Skeletal muscle tissue (tissue), 3 donors: ENCODE measurements at regions not wholly inside any gene's neighbourhood (a gene's known extent, or its start where the extent isn't known, plus 50 kb on each side); places are given as distances from the start of the nearest gene placed in this dataset.

Source experiments
- H3K27ac ChIP-seq: one replicate; pipeline ENCODE4 v1.7.0; 2013; ENCODE audit warnings: mild to moderate bottlenecking, low read depth, low read length, inconsistent platforms
- H3K27me3 ChIP-seq, 3 donors: one replicate each; pipeline ENCODE4 v1.7.0; 2013; ENCODE audit warnings: low read length in 3 of 3; ENCODE audit not compliant: control insufficient read depth in 3 of 3, insufficient read depth in 3 of 3
- H3K36me3 ChIP-seq, 3 donors: one replicate each; pipeline ENCODE4 v1.7.0; 2013; ENCODE audit warnings: low read length in 3 of 3; ENCODE audit not compliant: control insufficient read depth in 3 of 3, insufficient read depth in 3 of 3
- H3K4me1 ChIP-seq, 3 donors: one replicate each; pipeline ENCODE4 v1.7.0; 2013; ENCODE audit warnings: low read length in 3 of 3, mild to moderate bottlenecking in 3 of 3; ENCODE audit not compliant: control insufficient read depth in 3 of 3, insufficient read depth in 3 of 3
- H3K4me3 ChIP-seq, 3 donors: one replicate each; pipeline ENCODE4 v1.7.0; 2013; ENCODE audit warnings: low read length in 3 of 3
- H3K9ac ChIP-seq, 3 donors: one replicate each; pipeline ENCODE4 v1.7.0; 2013; ENCODE audit warnings: low read length in 3 of 3, mild to moderate bottlenecking in 3 of 3, moderate library complexity in 2 of 3, low read depth in 1 of 3
- H3K9me3 ChIP-seq, 3 donors: one replicate each; pipeline ENCODE4 v1.7.0; 2013; ENCODE audit warnings: low read length in 3 of 3; ENCODE audit not compliant: control insufficient read depth in 3 of 3
- donor health status: Osteomylitis.

DNA sequence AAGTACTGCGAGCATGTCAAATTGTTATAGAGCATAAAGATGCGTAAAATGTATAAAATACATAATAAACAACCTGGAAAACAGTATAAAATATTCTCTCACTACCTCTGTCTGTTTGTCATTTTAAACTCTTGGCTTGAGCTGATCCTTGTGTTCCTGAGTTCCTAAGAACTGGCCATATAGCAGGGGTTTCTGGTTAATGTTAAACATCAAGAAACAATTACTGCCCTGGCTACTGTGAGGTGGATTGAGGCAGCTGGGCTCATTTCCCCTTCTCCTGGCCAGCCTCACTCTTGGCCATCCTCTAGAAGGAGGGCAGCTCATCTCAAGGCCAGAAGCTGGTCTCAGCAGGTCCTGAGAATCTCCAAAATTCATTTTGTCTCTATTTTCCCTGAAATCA, 297.3 kb upstream of the USP24 start:
- Histone ChIP-seq H3K4me1 (no peaks in the 10 kb centered on the region), H3K36me3 (no peaks in the 10 kb centered on the region), H3K27me3 (peaks cover 0 to under 1% (median 0%) of the 10 kb centered on the region in 3 donors), H3K4me3 (no peak overlapping the region), H3K9me3 (no peaks in the 10 kb centered on the region), H3K9ac (no peak overlapping the region), H3K27ac (no peak overlapping the region)

DNA sequence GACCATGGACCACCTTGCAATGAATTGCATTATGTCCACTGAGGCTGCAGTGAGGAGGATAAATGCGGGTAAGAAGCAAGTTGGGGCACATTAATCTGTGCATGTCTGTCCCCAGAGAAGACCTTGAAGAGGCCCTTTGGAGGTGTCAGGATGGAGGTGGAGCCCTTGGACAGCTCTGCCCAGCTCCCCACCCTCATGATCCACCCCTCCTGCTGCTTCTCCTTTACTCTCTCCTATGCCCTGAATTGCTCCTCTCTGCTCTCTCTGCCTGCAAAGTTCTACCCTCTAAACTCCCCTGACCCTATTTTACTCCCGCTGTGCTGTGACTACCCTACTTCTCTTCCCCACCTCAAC, 292.4 kb upstream of the USP24 start:
- H3K9ac ChIP-seq, result no peak overlapping the region
- no peaks in the 10 kb centered on the region for H3K4me1 ChIP-seq
- H3K27me3 ChIP-seq, result peaks cover 0 to 4% (median 0%) of the 10 kb centered on the region in 3 donors
- H3K4me3 ChIP-seq, result no peak overlapping the region
- no peaks in the 10 kb centered on the region for H3K36me3 ChIP-seq
- no peak overlapping the region for H3K27ac ChIP-seq
- no peaks in the 10 kb centered on the region for H3K9me3 ChIP-seq

DNA sequence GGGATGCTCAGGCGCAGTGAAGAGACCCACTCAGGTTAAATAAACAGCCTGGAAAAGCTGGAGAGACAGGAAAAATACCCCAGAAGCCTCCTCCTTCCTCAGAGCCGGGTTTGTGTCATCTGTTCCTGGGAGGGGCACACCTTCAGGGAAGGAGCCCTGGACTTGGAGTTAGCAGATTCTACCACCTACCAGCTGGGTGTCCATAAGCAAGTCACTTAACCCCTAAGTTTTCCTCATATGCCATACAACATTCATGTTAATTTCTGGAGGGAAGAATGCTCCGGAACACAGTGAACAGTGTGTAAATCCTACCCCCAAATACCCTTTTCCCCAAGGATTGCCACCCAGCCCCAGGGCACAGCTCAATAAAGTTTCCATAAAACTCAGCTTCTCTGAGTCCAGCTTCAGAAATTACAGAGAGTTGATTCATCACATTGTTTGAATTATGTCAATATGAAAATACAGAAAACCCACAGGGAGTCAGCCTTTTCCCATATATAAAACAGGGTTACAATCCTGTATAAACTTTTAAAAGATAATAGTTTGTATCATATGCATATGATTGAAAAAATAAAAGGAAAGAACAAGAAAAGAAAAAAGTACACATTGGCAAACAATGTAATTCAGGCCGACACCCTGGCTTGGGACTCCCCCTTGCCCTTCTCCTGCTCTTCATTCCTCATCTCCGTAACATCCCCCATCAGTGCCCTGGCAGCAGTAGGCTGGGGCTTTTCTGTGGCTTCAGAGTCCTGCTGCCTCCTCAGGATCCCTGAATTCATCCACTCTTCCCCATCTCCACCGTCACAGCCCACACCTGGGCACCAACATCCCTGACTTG, 291.8 kb upstream of the USP24 start:
- no peaks in the 10 kb centered on the region for H3K9me3 ChIP-seq
- H3K4me1 ChIP-seq, result no peaks in the 10 kb centered on the region
- H3K9ac ChIP-seq, result no peak overlapping the region
- no peak overlapping the region for H3K4me3 ChIP-seq
- no peak overlapping the region for H3K27ac ChIP-seq
- H3K36me3 ChIP-seq, result no peaks in the 10 kb centered on the region
- H3K27me3 ChIP-seq, result peaks cover 0 to 4% (median 0%) of the 10 kb centered on the region in 3 donors

DNA sequence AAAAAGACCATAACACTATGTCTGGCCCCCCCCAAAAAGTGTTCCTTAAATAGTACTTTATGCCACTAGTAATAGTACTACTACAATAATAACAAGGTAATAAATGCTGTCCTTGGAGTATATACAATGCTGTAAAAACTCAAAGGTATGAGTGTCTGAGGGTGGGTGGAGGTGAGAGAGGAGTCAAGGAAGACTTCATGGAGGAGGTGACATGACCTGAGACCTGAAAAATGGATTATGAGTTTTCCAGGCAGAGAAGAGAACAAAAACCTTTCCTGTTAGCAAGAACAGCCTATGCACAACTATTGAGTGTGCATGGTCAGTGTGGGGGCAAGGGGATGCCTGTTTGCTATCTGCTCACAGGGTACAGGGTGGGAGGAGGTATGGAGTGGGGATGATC, 290.2 kb upstream of the USP24 start:
- H3K27me3 ChIP-seq, result peaks cover 0 to 4% (median 0%) of the 10 kb centered on the region in 3 donors
- no peaks in the 10 kb centered on the region for H3K36me3 ChIP-seq
- H3K27ac ChIP-seq, result no peak overlapping the region

DNA sequence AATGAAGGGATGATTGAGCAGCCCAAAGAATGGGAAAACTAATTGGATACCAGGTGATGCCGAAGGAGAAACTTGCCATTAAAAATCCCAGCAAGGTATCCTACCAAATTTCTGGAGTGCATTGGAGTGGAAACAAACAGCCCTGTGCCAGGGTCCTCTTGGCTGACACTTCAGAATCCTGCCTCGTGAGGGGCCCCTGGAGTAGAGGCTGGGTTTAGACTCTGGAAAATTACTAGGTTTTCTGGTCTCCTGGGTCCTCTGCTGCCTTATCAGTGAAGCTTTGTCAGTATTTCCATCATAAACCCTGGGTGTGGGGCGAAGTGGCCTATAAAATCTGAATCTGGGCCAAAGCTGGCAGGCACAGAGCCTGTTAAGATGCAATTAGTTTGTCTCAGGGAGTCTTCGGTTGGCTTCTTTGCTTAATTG, 289.2 kb upstream of the USP24 start:
- Histone ChIP-seq H3K36me3 (no peaks in the 10 kb centered on the region), H3K9me3 (no peaks in the 10 kb centered on the region), H3K4me1 (no peaks in the 10 kb centered on the region), H3K27me3 (peaks cover 0 to 4% (median 0%) of the 10 kb centered on the region in 3 donors), H3K9ac (no peak overlapping the region), H3K27ac (no peak overlapping the region), H3K4me3 (no peak overlapping the region)

More for the DNA sequence above, 290.2 kb upstream of the USP24 start:
- H3K9ac ChIP-seq, result no peak overlapping the region
- H3K4me3 ChIP-seq, result no peak overlapping the region
- no peaks in the 10 kb centered on the region for H3K9me3 ChIP-seq
- H3K4me1 ChIP-seq, result no peaks in the 10 kb centered on the region

DNA sequence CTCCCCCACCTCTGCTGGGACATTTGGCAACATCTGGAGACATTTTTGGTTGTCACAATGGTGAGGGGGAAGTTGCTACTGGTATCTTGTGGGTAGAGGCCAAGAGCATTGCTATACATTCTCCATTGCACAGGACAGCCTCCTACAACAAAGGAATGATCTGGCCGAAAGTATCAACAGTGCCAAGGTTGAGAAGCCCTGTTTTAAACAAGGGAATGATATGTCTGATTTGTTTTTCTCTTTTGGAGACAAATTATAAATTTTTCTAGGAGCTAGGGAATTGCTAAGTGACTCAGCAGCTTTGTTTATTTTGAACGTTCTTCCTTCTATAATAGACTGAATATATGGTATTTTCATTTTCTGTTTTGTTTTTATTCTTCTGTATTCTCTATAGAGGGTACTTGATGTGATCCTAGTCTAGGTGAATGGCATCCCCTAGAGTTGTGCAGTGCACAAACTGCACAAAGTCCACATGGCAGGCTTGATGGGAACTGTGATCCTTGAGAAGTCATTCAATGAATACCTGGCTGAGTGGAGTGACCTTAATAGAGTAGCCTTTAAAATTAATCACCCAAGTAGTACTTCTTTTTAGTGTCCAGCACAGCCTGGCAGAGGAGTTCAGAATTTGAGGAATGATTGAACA, 288.6 kb upstream of the USP24 start:
- Histone ChIP-seq H3K4me3 (no peak overlapping the region), H3K27ac (no peak overlapping the region), H3K9ac (no peak overlapping the region), H3K36me3 (no peaks in the 10 kb centered on the region), H3K27me3 (peaks cover 0 to 4% (median 0%) of the 10 kb centered on the region in 3 donors), H3K4me1 (no peaks in the 10 kb centered on the region), H3K9me3 (no peaks in the 10 kb centered on the region)

DNA sequence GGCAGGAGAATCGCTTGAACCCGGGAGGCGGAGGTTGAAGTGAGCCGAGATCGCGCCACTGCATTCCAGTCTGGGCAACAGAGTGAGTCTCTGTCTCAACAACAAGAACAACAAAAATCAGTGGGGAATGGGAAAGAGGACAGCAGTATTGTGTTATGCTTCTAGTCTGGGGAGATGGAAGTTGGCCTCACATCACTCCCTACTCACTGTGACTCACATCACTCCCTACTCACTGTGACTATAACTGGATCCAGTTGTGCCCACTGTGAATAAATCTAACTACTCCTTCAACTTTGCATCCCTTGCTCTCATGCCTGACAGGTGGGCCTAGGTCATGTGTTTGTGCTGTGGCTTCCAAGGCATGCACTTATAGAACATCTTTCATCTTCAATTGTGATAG, 285.4 kb upstream of the USP24 start:
- no peaks in the 10 kb centered on the region for H3K36me3 ChIP-seq
- no peak overlapping the region for H3K4me3 ChIP-seq
- no peaks in the 10 kb centered on the region for H3K4me1 ChIP-seq
- H3K9me3 ChIP-seq, result peaks cover 0 to 2% (median 0%) of the 10 kb centered on the region in 3 donors
- no peak overlapping the region for H3K27ac ChIP-seq
- no peak overlapping the region for H3K9ac ChIP-seq
- no peaks in the 10 kb centered on the region for H3K27me3 ChIP-seq

DNA sequence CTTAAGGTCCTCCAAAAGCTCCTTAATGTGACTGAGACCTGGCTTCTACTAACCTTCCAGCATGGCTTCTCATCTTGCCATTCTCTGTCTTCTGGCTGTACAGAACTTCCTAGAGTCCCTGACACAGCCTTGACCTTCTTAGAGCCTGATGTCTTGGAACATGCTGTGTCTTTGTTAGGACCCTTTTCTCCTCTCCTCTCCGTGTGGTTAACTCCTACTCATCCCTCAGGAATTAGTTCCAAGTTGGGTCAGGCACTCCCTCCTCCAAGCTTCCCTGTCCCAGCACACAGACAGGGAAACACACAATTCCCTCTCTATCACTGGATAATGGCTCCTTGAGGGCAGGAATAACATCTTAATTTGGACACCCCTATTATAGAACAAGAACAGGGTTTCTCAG, 275.4 kb upstream of the USP24 start:
- Histone ChIP-seq H3K9ac (no peak overlapping the region), H3K27me3 (no peaks in the 10 kb centered on the region)

DNA sequence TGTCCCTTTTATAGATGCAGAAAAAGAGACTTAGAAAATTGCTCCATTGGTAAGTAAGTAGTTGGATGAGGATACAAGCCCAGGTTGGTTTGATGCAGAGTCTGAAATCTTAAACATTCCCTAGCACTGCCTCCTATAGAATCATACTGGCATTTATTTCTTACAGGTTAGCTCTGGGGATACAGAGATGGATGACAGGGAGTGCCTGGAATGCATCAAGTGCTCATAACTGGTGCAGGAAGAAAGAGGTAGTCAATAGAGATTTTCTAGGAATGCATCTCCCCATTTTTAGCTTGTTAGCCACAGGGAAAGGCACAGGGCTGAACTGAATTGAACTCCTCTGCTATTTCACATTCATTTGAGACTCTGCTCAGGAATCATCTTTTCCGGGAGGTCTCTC, 269.0 kb upstream of the USP24 start:
- Histone ChIP-seq H3K36me3 (no peaks in the 10 kb centered on the region), H3K27ac (no peak overlapping the region), H3K27me3 (no peaks in the 10 kb centered on the region), H3K4me1 (no peaks in the 10 kb centered on the region), H3K9ac (no peak overlapping the region), H3K4me3 (no peak overlapping the region), H3K9me3 (no peaks in the 10 kb centered on the region)

More for the DNA sequence above, 275.4 kb upstream of the USP24 start:
- Histone ChIP-seq H3K9me3 (no peaks in the 10 kb centered on the region), H3K36me3 (no peaks in the 10 kb centered on the region), H3K27ac (no peak overlapping the region), H3K4me3 (no peak overlapping the region), H3K4me1 (no peaks in the 10 kb centered on the region)

DNA sequence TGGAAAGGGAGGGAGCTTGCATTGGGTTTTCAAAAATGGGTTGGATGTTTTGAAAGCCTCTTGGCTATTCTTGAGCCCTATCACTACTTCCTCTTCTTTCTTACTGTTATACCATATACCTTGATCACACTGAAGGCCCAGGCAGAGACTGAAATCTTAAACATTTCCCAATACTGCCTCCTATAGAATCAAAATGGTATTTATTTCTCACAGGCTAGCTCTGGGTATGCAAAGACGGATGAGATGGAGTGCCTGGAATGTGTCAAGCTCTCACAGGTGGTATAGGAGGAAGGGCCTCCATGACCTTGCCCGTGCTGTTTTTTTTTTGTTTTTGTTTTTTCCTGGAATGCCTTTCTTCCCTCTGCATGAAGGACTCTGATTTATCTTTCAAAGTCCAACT, 268.4 kb upstream of the USP24 start:
- Histone ChIP-seq H3K36me3 (no peaks in the 10 kb centered on the region), H3K9ac (no peak overlapping the region), H3K27ac (no peak overlapping the region), H3K9me3 (no peaks in the 10 kb centered on the region), H3K27me3 (no peaks in the 10 kb centered on the region), H3K4me1 (no peaks in the 10 kb centered on the region), H3K4me3 (no peak overlapping the region)
